ENCODE measurements at regions not wholly inside any gene's neighbourhood (a gene's known extent, or its start where the extent isn't known, plus 50 kb on each side); places are given as distances from the start of the nearest gene placed in this dataset.

DNA sequence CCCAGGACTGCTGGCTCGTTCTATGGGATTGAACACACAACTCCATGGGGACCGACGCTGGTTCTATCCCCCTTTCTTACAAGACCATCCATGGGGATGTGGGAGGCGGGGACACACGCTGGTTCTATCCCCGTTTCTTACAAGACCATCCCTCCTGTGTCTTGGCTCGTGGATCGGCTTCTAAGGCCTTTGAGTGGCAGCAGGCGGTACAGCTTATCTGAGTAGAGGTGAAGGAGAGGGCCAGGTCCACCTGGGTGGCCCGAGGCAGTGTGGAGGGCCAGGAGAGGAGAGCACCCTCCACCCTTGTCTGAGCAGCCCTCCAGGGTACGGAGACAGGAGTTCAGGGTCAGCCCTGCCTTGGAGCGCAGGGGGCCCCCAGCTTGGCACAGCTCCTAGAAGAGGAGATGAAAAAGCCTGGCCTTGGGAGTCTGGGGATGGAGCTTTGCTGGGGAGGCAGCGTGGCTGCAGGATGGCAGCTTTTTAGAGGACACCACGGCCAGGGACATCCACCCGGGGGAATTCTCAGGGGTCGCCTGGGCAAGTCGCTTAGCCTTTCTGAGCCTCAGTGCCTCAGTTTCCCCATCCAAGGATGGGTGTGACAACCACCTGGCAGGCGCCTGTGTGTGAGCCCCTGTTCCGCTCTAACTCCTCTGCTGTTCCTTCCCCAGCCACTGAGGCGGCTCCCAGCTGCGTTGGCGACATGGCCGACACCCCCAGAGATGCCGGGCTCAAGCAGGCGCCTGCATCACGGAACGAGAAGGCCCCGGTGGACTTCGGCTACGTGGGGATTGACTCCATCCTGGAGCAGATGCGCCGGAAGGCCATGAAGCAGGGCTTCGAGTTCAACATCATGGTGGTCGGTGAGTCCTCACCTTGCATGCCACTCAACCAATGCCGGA lies 341.0 kb downstream of the SEC14L1 start:
- Histone ChIP-seq H3K36me3 (peaks cover 0 to 15% (median 7%) of the 10 kb centered on the region in 4 donors), H3K4me3 (no peak overlapping the region), H3K27me3 (no peaks in the 10 kb centered on the region), H3K27ac (peak overlapping the region in 2 of 4 donors; percentile 80 to 87), H3K9me3 (no peaks in the 10 kb centered on the region), H3K4me1 (peaks cover 26 to 46% (median 35%) of the 10 kb centered on the region in 4 donors)
- WGBS, 2 donors (ENCODE audit: low coverage in 1 of 2): 85% methylated on average over 35 of the region's 35 CpGs; no CpG with 5 or more reads in 1 of the 2 donors
- no peak for DNase-seq
- in situ Hi-C loops (cut with MboI; ENCODE audit: low pct_ligation_motif_present in 1 of 4, low pct_unique_long_range_greater_than_20kb in 1 of 4, low sequenced_read_pairs in 3 of 4): loop anchor here in 1 of 4 donors (25.0 kb wide), 1 partner anchor 144 kb away; no protein-coding TSS in a partner anchor
- TF ChIP-seq POLR2A (IDR thresholded peaks at IDR 0.05) (no peak), POLR2AphosphoS5 (IDR thresholded peaks at IDR 0.05) (no peak), EP300 (IDR thresholded peaks at IDR 0.05; ENCODE audit: low read depth) (no peak)
- TF ChIP-seq, protein P1, sequence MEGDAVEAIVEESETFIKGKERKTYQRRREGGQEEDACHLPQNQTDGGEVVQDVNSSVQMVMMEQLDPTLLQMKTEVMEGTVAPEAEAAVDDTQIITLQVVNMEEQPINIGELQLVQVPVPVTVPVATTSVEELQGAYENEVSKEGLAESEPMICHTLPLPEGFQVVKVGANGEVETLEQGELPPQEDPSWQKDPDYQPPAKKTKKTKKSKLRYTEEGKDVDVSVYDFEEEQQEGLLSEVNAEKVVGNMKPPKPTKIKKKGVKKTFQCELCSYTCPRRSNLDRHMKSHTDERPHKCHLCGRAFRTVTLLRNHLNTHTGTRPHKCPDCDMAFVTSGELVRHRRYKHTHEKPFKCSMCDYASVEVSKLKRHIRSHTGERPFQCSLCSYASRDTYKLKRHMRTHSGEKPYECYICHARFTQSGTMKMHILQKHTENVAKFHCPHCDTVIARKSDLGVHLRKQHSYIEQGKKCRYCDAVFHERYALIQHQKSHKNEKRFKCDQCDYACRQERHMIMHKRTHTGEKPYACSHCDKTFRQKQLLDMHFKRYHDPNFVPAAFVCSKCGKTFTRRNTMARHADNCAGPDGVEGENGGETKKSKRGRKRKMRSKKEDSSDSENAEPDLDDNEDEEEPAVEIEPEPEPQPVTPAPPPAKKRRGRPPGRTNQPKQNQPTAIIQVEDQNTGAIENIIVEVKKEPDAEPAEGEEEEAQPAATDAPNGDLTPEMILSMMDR (IDR thresholded peaks at IDR 0.05): no peak
- intact Hi-C loops (cut with DNase I; ENCODE audit: low total_unique reads): no loop called here

DNA sequence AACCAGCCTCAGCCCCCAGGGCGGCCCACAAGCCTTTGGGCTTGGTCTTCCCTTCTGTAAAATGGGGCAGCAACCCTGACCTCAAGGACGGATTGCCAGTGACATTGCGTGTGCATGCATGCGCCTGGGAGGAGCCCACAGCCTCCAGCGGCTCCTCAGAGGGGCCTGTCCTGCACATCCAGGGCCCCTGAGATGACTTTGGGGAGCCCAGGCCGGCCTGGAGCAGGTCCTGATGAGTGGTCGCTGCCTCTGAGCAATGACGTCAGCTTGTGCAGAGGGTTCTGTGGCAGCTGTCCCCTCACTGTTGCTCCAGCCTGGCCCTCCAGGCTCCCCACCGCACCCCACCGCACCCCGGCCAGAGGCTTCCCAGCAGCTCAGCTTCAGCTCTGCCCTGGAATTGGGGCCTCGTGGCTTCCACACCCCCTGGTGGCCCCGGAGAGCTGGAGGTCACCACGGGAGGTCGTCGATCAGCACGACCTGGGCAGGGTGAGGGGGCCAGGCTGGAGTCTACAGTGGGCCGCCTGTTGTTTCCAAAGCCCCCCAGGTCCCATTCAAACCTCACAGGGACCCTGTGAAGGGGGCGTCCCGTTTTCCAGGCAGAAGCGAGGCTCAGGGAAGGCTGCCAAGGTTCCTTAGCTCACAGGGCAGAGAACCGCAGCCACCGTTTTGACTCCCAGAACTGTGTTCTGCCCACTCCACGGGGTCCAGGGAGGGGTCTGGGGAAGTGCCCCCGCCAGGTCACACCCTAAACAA lies 341.8 kb downstream of the SEC14L1 start:
- Histone ChIP-seq H3K36me3 (peaks cover 0 to 15% (median 7%) of the 10 kb centered on the region in 4 donors), H3K4me1 (peaks cover 19 to 38% (median 30%) of the 10 kb centered on the region in 4 donors), H3K9me3 (no peaks in the 10 kb centered on the region), H3K4me3 (no peak overlapping the region), H3K27me3 (no peaks in the 10 kb centered on the region), H3K27ac (peak overlapping the region in 1 of 4 donors; percentile 87)
- TF ChIP-seq EP300 (IDR thresholded peaks at IDR 0.05; ENCODE audit: low read depth): no peak
- TF ChIP-seq, protein P1 (IDR thresholded peaks at IDR 0.05): no peak
- in situ Hi-C loops (cut with MboI; ENCODE audit: low pct_ligation_motif_present in 1 of 4, low pct_unique_long_range_greater_than_20kb in 1 of 4, low sequenced_read_pairs in 3 of 4): loop anchor here in 1 of 4 donors (25.0 kb wide), 1 partner anchor 145 kb away; no protein-coding TSS in a partner anchor
- intact Hi-C loops (cut with DNase I; ENCODE audit: low total_unique reads): no loop called here
- WGBS, 2 donors (ENCODE audit: low coverage in 1 of 2): 79 to 87% methylated on average over 3 to 11 of the region's 25 CpGs
- DNase-seq: no peak

GRCh38 chr17:77483128-77483598 lies 342.4 kb downstream of the SEC14L1 start:
- peak overlapping the region in 1 of 4 donors; percentile 17 for H3K27ac ChIP-seq
- WGBS, 2 donors (ENCODE audit: low coverage in 1 of 2): 93 to 96% methylated on average over 7 to 12 of the region's 12 CpGs
- in situ Hi-C loops (cut with MboI; ENCODE audit: low pct_ligation_motif_present in 1 of 4, low pct_unique_long_range_greater_than_20kb in 1 of 4, low sequenced_read_pairs in 3 of 4): loop anchor here in 1 of 4 donors (25.0 kb wide), 1 partner anchor 146 kb away; no protein-coding TSS in a partner anchor
- TF ChIP-seq POLR2AphosphoS5 (IDR thresholded peaks at IDR 0.05): no peak
- TF ChIP-seq POLR2A (IDR thresholded peaks at IDR 0.05): no peak
- TF ChIP-seq, protein P1 (IDR thresholded peaks at IDR 0.05): no peak
- TF ChIP-seq EP300 (IDR thresholded peaks at IDR 0.05; ENCODE audit: low read depth): no peak
- H3K9me3 ChIP-seq: no peaks in the 10 kb centered on the region
- intact Hi-C loops (cut with DNase I; ENCODE audit: low total_unique reads): no loop called here
- H3K36me3 ChIP-seq: peaks cover 0 to 15% (median 7%) of the 10 kb centered on the region in 4 donors
- no peaks in the 10 kb centered on the region for H3K27me3 ChIP-seq
- no peak for DNase-seq
- peaks cover 13 to 32% (median 25%) of the 10 kb centered on the region in 4 donors for H3K4me1 ChIP-seq
- no peak overlapping the region for H3K4me3 ChIP-seq

- TF ChIP-seq EP300 (IDR thresholded peaks at IDR 0.05; ENCODE audit: low read depth) (no peak), POLR2AphosphoS5 (IDR thresholded peaks at IDR 0.05) (no peak), POLR2A (IDR thresholded peaks at IDR 0.05) (no peak)
- TF ChIP-seq, protein P1 (IDR thresholded peaks at IDR 0.05): no peak
- no peak for DNase-seq
- Histone ChIP-seq H3K27ac (no peak overlapping the region), H3K4me1 (peaks cover 9 to 22% (median 19%) of the 10 kb centered on the region in 4 donors), H3K9me3 (no peaks in the 10 kb centered on the region), H3K4me3 (no peak overlapping the region), H3K27me3 (no peaks in the 10 kb centered on the region), H3K36me3 (peaks cover 0 to 22% (median 10%) of the 10 kb centered on the region in 4 donors)
- intact Hi-C loops (cut with DNase I; ENCODE audit: low total_unique reads) (no loop called here), in situ Hi-C loops (cut with MboI; ENCODE audit: low pct_ligation_motif_present in 1 of 4, low pct_unique_long_range_greater_than_20kb in 1 of 4, low sequenced_read_pairs in 3 of 4) (loop anchor here in 1 of 4 donors (25.0 kb wide), 1 partner anchor 147 kb away; no protein-coding TSS in a partner anchor)
- 94% methylated on average over 3 of the region's 3 CpGs; no CpG with 5 or more reads in 1 of the 2 donors for WGBS, 2 donors (ENCODE audit: low coverage in 1 of 2)
Observed at GRCh38 chr17:77484111-77484510, 343.3 kb downstream of the SEC14L1 start.

Data from transverse colon (tissue), 4 donors.